Ascending aorta (tissue), 2 donors: ENCODE measurements at regions not wholly inside any gene's neighbourhood (a gene's known extent, or its start where the extent isn't known, plus 50 kb on each side); places are given as distances from the start of the nearest gene placed in this dataset.

Source experiments
- DNase-seq, 2 donors: peaks; one replicate each; pipeline ENCODE4 v3.0.0-alpha.2; 2019; ENCODE audit warnings: low spot score in 2 of 2
- H3K27ac ChIP-seq, 2 donors: fragments of 200-600 bp; sonication (generic); one replicate each; pipeline ENCODE4 v1.5.1; 2016 to 2017; ENCODE audit warnings: mild to moderate bottlenecking in 1 of 2
- H3K27me3 ChIP-seq: fragments of 200-600 bp; sonication (generic); one replicate; pipeline ENCODE4 v1.5.1; 2017
- H3K36me3 ChIP-seq, 2 donors: fragments of 200-600 bp; sonication (generic); one replicate each; pipeline ENCODE4 v1.5.1; 2016
- H3K4me1 ChIP-seq, 2 donors: fragments of 200-600 bp; sonication (generic); one replicate each; pipeline ENCODE4 v1.5.1; 2016 to 2017; ENCODE audit warnings: mild to moderate bottlenecking in 1 of 2
- H3K4me3 ChIP-seq, 2 donors: fragments of 200-600 bp; sonication (generic); one replicate each; pipeline ENCODE4 v1.5.1; 2016 to 2017; ENCODE audit warnings: mild to moderate bottlenecking in 1 of 2
- H3K9me3 ChIP-seq, 2 donors: fragments of 200-600 bp; sonication (generic); one replicate each; pipeline ENCODE4 v1.5.1; 2016
- intact Hi-C: fragments of 100-400 bp; cut with DNase I; formaldehyde crosslinking; loops from one replicate; pipeline ENCODE4 v1.15.1; 2023
- TF ChIP-seq, protein P1 (sequence below), 3 experiments: fragments of 200-600 bp in 2 of 3; fragments of 450-650 bp in 1 of 3; sonication (generic) in 2 of 3; IDR thresholded peaks; one replicate each; pipeline ENCODE4 v1.5.1; 2016 to 2019; ENCODE audit warnings: antibody characterized with exemption in 3 of 3, mild to moderate bottlenecking in 1 of 3, moderate library complexity in 1 of 3

DNA sequence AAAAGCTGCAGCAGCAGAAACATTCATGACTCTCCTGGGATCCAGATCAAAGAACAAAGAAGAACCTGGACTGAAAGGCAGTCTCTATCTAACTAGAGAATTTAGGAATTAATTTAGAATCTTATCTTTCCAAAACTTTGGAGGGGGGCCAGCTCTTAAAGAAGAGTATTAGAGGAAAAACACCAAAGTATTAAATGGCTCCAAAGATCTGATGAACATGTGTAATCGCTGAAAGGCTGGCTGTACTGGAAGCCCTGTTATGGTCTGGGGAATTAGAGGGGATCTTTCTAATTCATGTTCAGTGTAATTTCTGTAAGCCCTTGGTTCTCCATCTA, 316.8 kb downstream of the CWC27 start:
- H3K4me3 ChIP-seq: no peak overlapping the region
- no peak overlapping the region for H3K27ac ChIP-seq
- no peaks in the 10 kb centered on the region for H3K27me3 ChIP-seq
- TF ChIP-seq, protein P1, sequence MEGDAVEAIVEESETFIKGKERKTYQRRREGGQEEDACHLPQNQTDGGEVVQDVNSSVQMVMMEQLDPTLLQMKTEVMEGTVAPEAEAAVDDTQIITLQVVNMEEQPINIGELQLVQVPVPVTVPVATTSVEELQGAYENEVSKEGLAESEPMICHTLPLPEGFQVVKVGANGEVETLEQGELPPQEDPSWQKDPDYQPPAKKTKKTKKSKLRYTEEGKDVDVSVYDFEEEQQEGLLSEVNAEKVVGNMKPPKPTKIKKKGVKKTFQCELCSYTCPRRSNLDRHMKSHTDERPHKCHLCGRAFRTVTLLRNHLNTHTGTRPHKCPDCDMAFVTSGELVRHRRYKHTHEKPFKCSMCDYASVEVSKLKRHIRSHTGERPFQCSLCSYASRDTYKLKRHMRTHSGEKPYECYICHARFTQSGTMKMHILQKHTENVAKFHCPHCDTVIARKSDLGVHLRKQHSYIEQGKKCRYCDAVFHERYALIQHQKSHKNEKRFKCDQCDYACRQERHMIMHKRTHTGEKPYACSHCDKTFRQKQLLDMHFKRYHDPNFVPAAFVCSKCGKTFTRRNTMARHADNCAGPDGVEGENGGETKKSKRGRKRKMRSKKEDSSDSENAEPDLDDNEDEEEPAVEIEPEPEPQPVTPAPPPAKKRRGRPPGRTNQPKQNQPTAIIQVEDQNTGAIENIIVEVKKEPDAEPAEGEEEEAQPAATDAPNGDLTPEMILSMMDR (IDR thresholded peaks at IDR 0.05): no peak
- no peaks in the 10 kb centered on the region for H3K4me1 ChIP-seq
- H3K36me3 ChIP-seq: no peaks in the 10 kb centered on the region
- no peaks in the 10 kb centered on the region for H3K9me3 ChIP-seq
- intact Hi-C loops: no loop called here
- no peak for DNase-seq

GRCh38 chr5:65086234-65086890, 317.6 kb downstream of the CWC27 start:
- Histone ChIP-seq H3K4me3 (no peak overlapping the region), H3K9me3 (no peaks in the 10 kb centered on the region), H3K4me1 (no peaks in the 10 kb centered on the region), H3K27me3 (no peaks in the 10 kb centered on the region), H3K36me3 (no peaks in the 10 kb centered on the region), H3K27ac (no peak overlapping the region)
- no peak for DNase-seq
- TF ChIP-seq, protein P1 (IDR thresholded peaks at IDR 0.05): no peak
- intact Hi-C loops: no loop called here

DNA sequence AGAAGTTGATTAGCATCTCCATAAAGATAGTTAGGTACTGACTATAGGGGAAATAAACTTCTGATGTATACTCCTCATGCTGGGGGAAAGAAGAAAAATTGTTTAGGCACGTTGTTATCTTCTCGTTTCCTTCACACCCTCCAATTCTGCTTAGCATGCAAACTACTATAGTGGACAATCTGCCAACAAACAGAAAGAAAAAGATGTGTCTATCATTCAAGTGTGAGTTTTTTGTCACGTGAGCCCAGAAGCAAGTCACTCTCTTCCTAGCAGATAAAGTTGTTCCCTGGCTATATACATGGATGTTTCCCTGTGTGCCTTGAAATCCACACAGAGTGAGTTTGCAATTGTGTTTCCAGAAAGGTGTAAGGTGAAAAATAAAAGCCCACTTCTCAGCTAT, 318.4 kb downstream of the CWC27 start:
- Histone ChIP-seq H3K27me3 (no peaks in the 10 kb centered on the region), H3K36me3 (no peaks in the 10 kb centered on the region), H3K4me3 (no peak overlapping the region), H3K27ac (no peak overlapping the region), H3K9me3 (no peaks in the 10 kb centered on the region), H3K4me1 (no peaks in the 10 kb centered on the region)
- intact Hi-C loops: no loop called here
- TF ChIP-seq, protein P1 (IDR thresholded peaks at IDR 0.05): no peak
- DNase-seq: no peak

- H3K9me3 ChIP-seq: no peaks in the 10 kb centered on the region
- H3K4me3 ChIP-seq: no peak overlapping the region
- H3K27me3 ChIP-seq: no peaks in the 10 kb centered on the region
- no peak for DNase-seq
- H3K36me3 ChIP-seq: no peaks in the 10 kb centered on the region
- H3K4me1 ChIP-seq: no peaks in the 10 kb centered on the region
- TF ChIP-seq, protein P1 (IDR thresholded peaks at IDR 0.05): no peak
- intact Hi-C loops: no loop called here
- no peak overlapping the region for H3K27ac ChIP-seq
These were observed 325.5 kb downstream of the CWC27 start for GRCh38 chr5:65094279-65094678.

GRCh38 chr5:65098393-65098792, 329.7 kb downstream of the CWC27 start:
- no peak for DNase-seq
- Histone ChIP-seq H3K4me3 (no peak overlapping the region), H3K36me3 (no peaks in the 10 kb centered on the region), H3K4me1 (peaks cover 0 to 3% of the 10 kb centered on the region in 2 donors), H3K27me3 (no peaks in the 10 kb centered on the region), H3K27ac (peak overlapping the region in 1 of 2 donors; percentile 17), H3K9me3 (no peaks in the 10 kb centered on the region)
- intact Hi-C loops: no loop called here
- TF ChIP-seq, protein P1 (IDR thresholded peaks at IDR 0.05): no peak
